B cell (primary cell): ENCODE measurements at regions not wholly inside any gene's neighbourhood (a gene's known extent, or its start where the extent isn't known, plus 50 kb on each side); places are given as distances from the start of the nearest gene placed in this dataset.

ENCODE experiments used
- ATAC-seq: fragments of 200-7000 bp; cut with Tn5 transposase; one replicate; pipeline ENCODE4 v1.10.0; 2021; ENCODE audit warnings: low read depth, mild to moderate bottlenecking, moderate number of reproducible peaks, moderate library complexity
- CTCF ChIA-PET: fragments of 350-600 bp; sonication (Branson Sonifier 250); formaldehyde crosslinking; loops from one replicate; lab custom pipeline; 2021; ENCODE audit warnings: antibody characterized with exemption, inconsistent platforms; lab: Charles Lee
- POLR2A ChIA-PET: fragments of 350-600 bp; sonication (Branson Sonifier 250); formaldehyde crosslinking; loops from one replicate; lab custom pipeline; 2021; ENCODE audit warnings: antibody characterized with exemption; lab: Charles Lee
- DNase-seq: peaks from one replicate; pipeline ENCODE4 v3.0.0; 2013
- H2AFZ ChIP-seq: 2 replicates; pipeline ENCODE4 v1.6.1; 2012; ENCODE audit warnings: mild to moderate bottlenecking, low read depth, low read length; ENCODE audit not compliant: insufficient read depth, poor library complexity, severe bottlenecking
- H3K27ac ChIP-seq, 2 donors: 1 replicate in 1 of 2; 2 replicates in 1 of 2; pipeline ENCODE4 v1.5.1; 2012 to 2013; ENCODE audit warnings: low read length in 2 of 2, mild to moderate bottlenecking in 2 of 2, moderate library complexity in 1 of 2
- H3K27me3 ChIP-seq, 4 experiments: fragments of 200-600 bp in 1 of 4; sonication (generic) in 1 of 4; replicated peaks in 1 of 4; 1 replicate in 2 of 4; 2 replicates in 2 of 4; pipeline versions ENCODE4 v1.6.1 to v1.7.0; 2013 to 2016; ENCODE audit warnings: low read length in 3 of 4, mild to moderate bottlenecking in 2 of 4, mixed read lengths in 1 of 4, moderate library complexity in 1 of 4; ENCODE audit not compliant: insufficient read depth in 4 of 4, control insufficient read depth in 3 of 4; ENCODE audit errors: control extremely low read depth in 1 of 4
- H3K36me3 ChIP-seq, 2 experiments: replicated peaks in 1 of 2; 1 replicate in 1 of 2; 2 replicates in 1 of 2; pipeline versions ENCODE4 v1.6.1 to v1.7.1; 2013; ENCODE audit warnings: low read length in 1 of 2; ENCODE audit not compliant: insufficient read depth in 2 of 2, control insufficient read depth in 1 of 2; ENCODE audit errors: control extremely low read depth in 1 of 2, extremely low read depth in 1 of 2
- H3K4me1 ChIP-seq, 2 donors: fragments of 200-600 bp in 1 of 2; sonication (generic) in 1 of 2; 1 replicate in 1 of 2; 2 replicates in 1 of 2; pipeline versions ENCODE4 v1.5.1 to v1.6.1; 2013 to 2017; ENCODE audit warnings: low read length in 2 of 2; ENCODE audit not compliant: control insufficient read depth in 2 of 2, insufficient read depth in 2 of 2
- H3K4me2 ChIP-seq: replicated peaks from 2 replicates; pipeline ENCODE3; 2012; ENCODE audit warnings: mild to moderate bottlenecking, low read depth, low read length; ENCODE audit not compliant: poor library complexity, severe bottlenecking
- H3K4me3 ChIP-seq, 5 experiments: fragments of 200-600 bp in 1 of 5; sonication (generic) in 1 of 5; 1 replicate in 3 of 5; 2 replicates in 2 of 5; pipeline versions ENCODE4 v1.5.1 to v1.7.0; 2011 to 2016; ENCODE audit warnings: low read length in 4 of 5, mild to moderate bottlenecking in 4 of 5, low read depth in 2 of 5, control low read depth in 1 of 5, moderate library complexity in 1 of 5; ENCODE audit not compliant: insufficient read depth in 1 of 5; ENCODE audit errors: control extremely low read depth in 1 of 5, extremely low read depth in 1 of 5
- H3K79me2 ChIP-seq: fragments of 200-600 bp; sonication (generic); one replicate; pipeline ENCODE4 v1.6.0; 2016; ENCODE audit warnings: low read length; ENCODE audit not compliant: control insufficient read depth, insufficient read depth
- H3K9ac ChIP-seq: fragments of 200-600 bp; sonication (generic); 2 replicates; pipeline ENCODE4 v1.6.1; 2017; ENCODE audit warnings: mild to moderate bottlenecking, low read length, moderate library complexity
- H3K9me3 ChIP-seq, 3 donors: one replicate each; pipeline versions ENCODE4 v1.6.1 to v1.7.1; 2013; ENCODE audit warnings: low read length in 2 of 3; ENCODE audit not compliant: control insufficient read depth in 2 of 3, insufficient read depth in 1 of 3; ENCODE audit errors: control extremely low read depth in 1 of 3
- H4K20me1 ChIP-seq: 2 replicates; pipeline ENCODE4 v1.6.0; 2012; ENCODE audit warnings: mild to moderate bottlenecking, low read length; ENCODE audit not compliant: insufficient read depth, control insufficient read depth, poor library complexity, severe bottlenecking
- H3K27ac Mint-ChIP-seq: one replicate; pipeline ENCODE4 v1.8.0; 2021; ENCODE audit warnings: mixed read lengths
- H3K27me3 Mint-ChIP-seq: one replicate; pipeline ENCODE4 v1.8.0; 2021; ENCODE audit warnings: mixed read lengths
- H3K4me1 Mint-ChIP-seq: one replicate; pipeline ENCODE4 v1.8.0; 2021; ENCODE audit warnings: mixed read lengths
- H3K4me3 Mint-ChIP-seq: one replicate; pipeline ENCODE4 v1.8.0; 2021; ENCODE audit warnings: mixed read lengths
- H3K9me3 Mint-ChIP-seq: one replicate; pipeline ENCODE4 v1.8.0; 2022; ENCODE audit warnings: mixed read lengths; ENCODE audit not compliant: insufficient read depth
- EZH2 ChIP-seq: IDR thresholded peaks from 2 replicates; pipeline ENCODE4 v1.6.1; 2012; ENCODE audit warnings: borderline replicate concordance, low read depth, mild to moderate bottlenecking, moderate library complexity, low read length; ENCODE audit not compliant: insufficient read depth, poor library complexity, severe bottlenecking
- WGBS: methylation state at CpG from one replicate; pipeline ENCODE4 v1.1.5; 2013; ENCODE audit warnings: missing lambda C conversion rate; ENCODE audit not compliant: insufficient coverage; 5-methylcytosine and 5-hydroxymethylcytosine counted together
- intact Hi-C: fragments of 100-400 bp; cut with micrococcal nuclease; formaldehyde crosslinking; loops from one replicate; pipeline ENCODE4 v1.10.0; 2022
- TF ChIP-seq, protein P1 (sequence below): fragments of 200-600 bp; IDR thresholded peaks from one replicate; pipeline ENCODE4 v1.8.0; 2022; ENCODE audit warnings: antibody characterized with exemption, mild to moderate bottlenecking

DNA sequence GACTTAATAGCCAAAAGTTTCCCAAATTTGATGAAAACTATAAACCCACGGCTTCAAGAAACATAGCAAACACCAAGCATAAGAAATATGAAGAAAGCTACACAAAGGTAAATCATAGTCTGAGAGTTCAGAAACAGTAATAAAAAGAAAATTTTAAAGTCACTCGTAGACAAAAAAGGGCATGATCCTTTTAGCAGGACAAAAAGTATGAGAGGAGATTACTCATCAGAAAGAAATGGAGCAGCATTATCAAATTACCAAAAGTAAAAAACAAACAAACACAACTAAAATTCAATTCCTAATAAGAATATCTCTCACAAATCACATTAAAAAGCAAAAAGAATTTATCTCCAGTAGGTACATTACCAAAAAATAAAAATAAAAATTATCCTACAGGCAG is 279.4 kb upstream of the UBE2E2 start:
- DNase-seq (no peak), ATAC-seq (no peak)
- no peaks in the 10 kb centered on the region for H3K9me3 ChIP-seq
- no peak for TF ChIP-seq EZH2
- TF ChIP-seq, protein P1, sequence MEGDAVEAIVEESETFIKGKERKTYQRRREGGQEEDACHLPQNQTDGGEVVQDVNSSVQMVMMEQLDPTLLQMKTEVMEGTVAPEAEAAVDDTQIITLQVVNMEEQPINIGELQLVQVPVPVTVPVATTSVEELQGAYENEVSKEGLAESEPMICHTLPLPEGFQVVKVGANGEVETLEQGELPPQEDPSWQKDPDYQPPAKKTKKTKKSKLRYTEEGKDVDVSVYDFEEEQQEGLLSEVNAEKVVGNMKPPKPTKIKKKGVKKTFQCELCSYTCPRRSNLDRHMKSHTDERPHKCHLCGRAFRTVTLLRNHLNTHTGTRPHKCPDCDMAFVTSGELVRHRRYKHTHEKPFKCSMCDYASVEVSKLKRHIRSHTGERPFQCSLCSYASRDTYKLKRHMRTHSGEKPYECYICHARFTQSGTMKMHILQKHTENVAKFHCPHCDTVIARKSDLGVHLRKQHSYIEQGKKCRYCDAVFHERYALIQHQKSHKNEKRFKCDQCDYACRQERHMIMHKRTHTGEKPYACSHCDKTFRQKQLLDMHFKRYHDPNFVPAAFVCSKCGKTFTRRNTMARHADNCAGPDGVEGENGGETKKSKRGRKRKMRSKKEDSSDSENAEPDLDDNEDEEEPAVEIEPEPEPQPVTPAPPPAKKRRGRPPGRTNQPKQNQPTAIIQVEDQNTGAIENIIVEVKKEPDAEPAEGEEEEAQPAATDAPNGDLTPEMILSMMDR, result no peak
- no peak overlapping the region for H3K27ac ChIP-seq
- H3K4me3 ChIP-seq, result no peak overlapping the region
- H3K79me2 ChIP-seq, result no peaks in the 10 kb centered on the region
- no peak overlapping the region for H3K9ac ChIP-seq
- no peaks in the 10 kb centered on the region for H3K4me1 Mint-ChIP-seq
- H4K20me1 ChIP-seq, result no peaks in the 10 kb centered on the region
- WGBS, result no CpG with 5 or more reads among the region's 2 CpGs
- no peaks in the 10 kb centered on the region for H3K36me3 ChIP-seq
- peaks cover 11% of the 10 kb centered on the region for H3K27me3 Mint-ChIP-seq
- H3K4me1 ChIP-seq, result no peaks in the 10 kb centered on the region
- no peaks in the 10 kb centered on the region for H3K27me3 ChIP-seq
- H3K27ac Mint-ChIP-seq, result no peak overlapping the region
- H2AFZ ChIP-seq, result no peak overlapping the region
- CTCF ChIA-PET, result no interaction called here
- H3K9me3 Mint-ChIP-seq, result no peaks in the 10 kb centered on the region
- no peak overlapping the region for H3K4me3 Mint-ChIP-seq
- H3K4me2 ChIP-seq, result no peak overlapping the region
- POLR2A ChIA-PET, result no interaction called here
- intact Hi-C loops, result no loop called here

DNA sequence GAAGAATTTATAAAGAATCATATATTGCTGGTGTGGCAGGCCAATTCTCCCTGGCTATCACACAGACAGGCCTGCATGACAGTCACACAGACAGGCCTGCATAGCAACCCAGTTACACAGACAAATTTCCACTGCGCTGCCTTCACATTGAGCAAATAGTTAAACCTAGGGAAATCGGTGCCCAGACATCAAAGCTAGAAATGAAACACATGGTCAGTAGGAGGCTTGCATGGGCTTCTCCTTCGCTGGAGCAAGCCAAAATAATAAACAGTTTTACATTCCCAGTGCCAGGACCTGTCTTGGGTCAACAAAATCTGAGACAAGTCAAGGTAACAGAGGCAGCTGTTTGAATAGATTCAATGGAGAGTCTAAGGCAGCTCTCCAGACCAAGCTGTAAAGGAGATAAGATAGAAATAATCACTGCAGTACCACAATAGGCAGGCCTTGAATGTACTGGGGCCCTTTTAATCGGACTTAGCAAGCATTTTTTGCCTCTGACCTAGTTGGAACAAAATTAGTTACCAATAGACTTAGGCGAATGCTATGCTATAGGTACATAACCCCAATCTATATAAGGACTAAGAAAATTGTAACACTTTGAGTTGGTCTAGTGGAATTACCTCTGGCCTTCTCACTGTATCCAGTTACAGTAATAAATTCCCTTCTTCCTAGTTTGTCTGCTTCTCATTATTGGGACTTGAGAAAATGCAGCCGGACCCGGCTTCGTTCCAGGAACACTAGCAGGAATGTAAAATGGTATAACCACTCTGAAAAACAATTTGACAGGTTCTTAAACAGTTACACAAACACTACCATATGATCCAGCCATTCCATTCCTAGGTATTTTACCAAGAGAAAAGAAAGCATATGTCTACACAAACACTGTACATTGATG is 274.7 kb upstream of the UBE2E2 start:
- no peak overlapping the region for H3K4me3 Mint-ChIP-seq
- no peak overlapping the region for H3K27ac ChIP-seq
- no peak overlapping the region for H3K27ac Mint-ChIP-seq
- peaks cover 2% of the 10 kb centered on the region for H3K27me3 Mint-ChIP-seq
- H3K9me3 ChIP-seq, result no peaks in the 10 kb centered on the region
- H4K20me1 ChIP-seq, result no peaks in the 10 kb centered on the region
- no peak for DNase-seq
- no peaks in the 10 kb centered on the region for H3K79me2 ChIP-seq
- 90% methylated on average over 2 of the region's 8 CpGs for WGBS
- CTCF ChIA-PET, result no interaction called here
- no peak overlapping the region for H2AFZ ChIP-seq
- POLR2A ChIA-PET, result no interaction called here
- no peaks in the 10 kb centered on the region for H3K4me1 Mint-ChIP-seq
- no peaks in the 10 kb centered on the region for H3K27me3 ChIP-seq
- H3K36me3 ChIP-seq, result no peaks in the 10 kb centered on the region
- ATAC-seq, result no peak
- no peaks in the 10 kb centered on the region for H3K4me1 ChIP-seq
- intact Hi-C loops, result no loop called here
- no peaks in the 10 kb centered on the region for H3K9me3 Mint-ChIP-seq
- H3K4me2 ChIP-seq, result no peak overlapping the region
- TF ChIP-seq, protein P1, result no peak
- TF ChIP-seq EZH2, result no peak
- no peak overlapping the region for H3K4me3 ChIP-seq
- no peak overlapping the region for H3K9ac ChIP-seq
